ENCODE measurements at regions not wholly inside any gene's neighbourhood (a gene's known extent, or its start where the extent isn't known, plus 50 kb on each side); places are given as distances from the start of the nearest gene placed in this dataset.

- Histone ChIP-seq H2AFZ (ENCODE audit: low read length) (no peak overlapping the region), H3K79me2 (ENCODE audit: low read length) (no peaks in the 10 kb centered on the region), H3K9me3 (replicated peaks; ENCODE audit: insufficient read depth, low read length) (no peaks in the 10 kb centered on the region), H3K4me3 (ENCODE audit: low read length) (no peak overlapping the region), H4K20me1 (ENCODE audit: insufficient read depth, low read length) (no peaks in the 10 kb centered on the region), H3F3A (ENCODE audit: insufficient read depth, low read length) (0 out of 2 replicates have a peak, but pooled peaks cover 5% of the 10 kb centered on the region), H3K27me3 (replicated peaks; ENCODE audit: insufficient read depth, low read length) (no peaks in the 10 kb centered on the region), H3K9ac (ENCODE audit: low read length) (no peak overlapping the region), H3K4me2 (ENCODE audit: low read depth, low read length) (no peak overlapping the region), H3K9me2 (replicated peaks; ENCODE audit: insufficient read depth, low read length) (no peaks in the 10 kb centered on the region), H3K27ac (ENCODE audit: low read length) (no peak overlapping the region), H3K36me3 (replicated peaks; ENCODE audit: insufficient read depth, low read length) (no peaks in the 10 kb centered on the region), H3K4me1 (ENCODE audit: low read length) (peaks cover 9% of the 10 kb centered on the region; the same call in 1 of the 2 replicates)
- TF ChIP-seq EZH2 (optimal IDR thresholded peaks at IDR 0.05; ENCODE audit: low read depth, low read length), result no peak
- TF ChIP-seq CTCF (IDR thresholded peaks at IDR 0.05; ENCODE audit: low read length), result no peak
- no peak for TF ChIP-seq EZH2phosphoT487 (IDR thresholded peaks at IDR 0.05; ENCODE audit: low read length)
- no peak for DNase-seq
Observed at GRCh38 chr16:10333321-10334032, 52.4 kb upstream of the ATF7IP2 start.

- Histone ChIP-seq H3K36me3 (replicated peaks; ENCODE audit: insufficient read depth, low read length) (no peaks in the 10 kb centered on the region), H3K9me2 (replicated peaks; ENCODE audit: insufficient read depth, low read length) (no peaks in the 10 kb centered on the region), H3K4me1 (ENCODE audit: low read length) (no peaks in the 10 kb centered on the region), H3K9me3 (replicated peaks; ENCODE audit: insufficient read depth, low read length) (no peaks in the 10 kb centered on the region), H3K4me2 (ENCODE audit: low read depth, low read length) (no peak overlapping the region), H4K20me1 (ENCODE audit: insufficient read depth, low read length) (no peaks in the 10 kb centered on the region), H3K9ac (ENCODE audit: low read length) (no peak overlapping the region), H2AFZ (ENCODE audit: low read length) (no peak overlapping the region), H3K27ac (ENCODE audit: low read length) (no peak overlapping the region), H3K4me3 (ENCODE audit: low read length) (no peak overlapping the region), H3K27me3 (replicated peaks; ENCODE audit: insufficient read depth, low read length) (no peaks in the 10 kb centered on the region), H3K79me2 (ENCODE audit: low read length) (no peaks in the 10 kb centered on the region), H3F3A (ENCODE audit: insufficient read depth, low read length) (no peaks in the 10 kb centered on the region)
- no peak for DNase-seq
- TF ChIP-seq EZH2 (optimal IDR thresholded peaks at IDR 0.05; ENCODE audit: low read depth, low read length), result no peak
- TF ChIP-seq CTCF (IDR thresholded peaks at IDR 0.05; ENCODE audit: low read length), result no peak
- TF ChIP-seq EZH2phosphoT487 (IDR thresholded peaks at IDR 0.05; ENCODE audit: low read length), result no peak
Observed at GRCh38 chr16:10335681-10336080, 50.2 kb upstream of the ATF7IP2 start.

All from MM.1S (cell line).